T-helper 2 cell treated with Interferon-gamma antibody and Interleukin-4, amounts not matched to agents 5 μg/mL and 100 μg/mL, for 36 hours (primary cell): ENCODE measurements at regions not wholly inside any gene's neighbourhood (a gene's known extent, or its start where the extent isn't known, plus 50 kb on each side); places are given as distances from the start of the nearest gene placed in this dataset.

Experiments
- DNase-seq: peaks from one replicate; pipeline ENCODE4 v3.0.0; 2021; ENCODE audit warnings: low spot score
- H3K27ac Mint-ChIP-seq: one replicate; pipeline ENCODE4 v1.8.0; 2021; ENCODE audit warnings: mild to moderate bottlenecking, mixed read lengths
- H3K27me3 Mint-ChIP-seq: one replicate; pipeline ENCODE4 v1.8.0; 2021; ENCODE audit warnings: low read depth, mixed read lengths
- H3K36me3 Mint-ChIP-seq: one replicate; pipeline ENCODE4 v1.8.0; 2021; ENCODE audit warnings: low read depth, mixed read lengths
- H3K4me1 Mint-ChIP-seq: one replicate; pipeline ENCODE4 v1.8.0; 2021; ENCODE audit warnings: low read depth, mixed read lengths
- H3K4me3 Mint-ChIP-seq: one replicate; pipeline ENCODE4 v1.8.0; 2022; ENCODE audit warnings: mild to moderate bottlenecking, moderate library complexity, mixed read lengths
- H3K9me3 Mint-ChIP-seq: one replicate; pipeline ENCODE4 v1.8.0; 2021; ENCODE audit warnings: mixed read lengths

DNA sequence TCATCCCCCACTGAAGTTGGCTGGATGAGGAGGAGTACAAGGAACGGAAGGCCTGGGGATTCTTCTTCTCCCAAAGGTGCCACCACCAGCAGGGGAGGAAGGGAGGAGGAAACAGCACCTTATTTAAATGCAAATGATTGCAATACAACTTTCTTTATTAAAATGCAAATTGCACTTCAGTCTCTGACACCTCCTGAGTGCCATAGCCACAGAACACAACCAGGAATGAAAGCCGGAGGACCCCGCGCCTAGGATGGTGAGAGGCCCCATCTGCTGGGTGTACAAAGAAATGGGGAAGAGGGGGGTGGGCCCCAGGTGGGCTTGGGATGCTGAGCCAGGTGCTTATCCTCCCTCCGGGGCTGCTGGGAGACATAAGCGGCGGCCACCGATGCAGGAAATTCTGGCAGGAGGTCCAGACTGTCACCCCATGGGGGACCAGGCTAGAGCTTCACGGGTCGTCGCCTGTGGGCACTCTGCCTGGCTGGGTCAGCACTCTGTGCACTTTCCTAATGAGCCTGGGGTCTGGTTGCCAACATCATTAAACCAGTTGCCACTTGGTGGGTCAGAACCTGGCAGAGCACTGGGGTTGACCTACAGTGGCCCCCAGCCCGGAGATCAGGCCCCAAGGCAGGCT is 154.2 kb upstream of the MLN start:
- Mint-ChIP-seq H3K27ac (no peak overlapping the region), H3K27me3 (peaks cover 3% of the 10 kb centered on the region), H3K9me3 (no peaks in the 10 kb centered on the region), H3K4me3 (no peak overlapping the region), H3K4me1 (peaks cover 2% of the 10 kb centered on the region), H3K36me3 (no peaks in the 10 kb centered on the region)
- no peak for DNase-seq

DNA sequence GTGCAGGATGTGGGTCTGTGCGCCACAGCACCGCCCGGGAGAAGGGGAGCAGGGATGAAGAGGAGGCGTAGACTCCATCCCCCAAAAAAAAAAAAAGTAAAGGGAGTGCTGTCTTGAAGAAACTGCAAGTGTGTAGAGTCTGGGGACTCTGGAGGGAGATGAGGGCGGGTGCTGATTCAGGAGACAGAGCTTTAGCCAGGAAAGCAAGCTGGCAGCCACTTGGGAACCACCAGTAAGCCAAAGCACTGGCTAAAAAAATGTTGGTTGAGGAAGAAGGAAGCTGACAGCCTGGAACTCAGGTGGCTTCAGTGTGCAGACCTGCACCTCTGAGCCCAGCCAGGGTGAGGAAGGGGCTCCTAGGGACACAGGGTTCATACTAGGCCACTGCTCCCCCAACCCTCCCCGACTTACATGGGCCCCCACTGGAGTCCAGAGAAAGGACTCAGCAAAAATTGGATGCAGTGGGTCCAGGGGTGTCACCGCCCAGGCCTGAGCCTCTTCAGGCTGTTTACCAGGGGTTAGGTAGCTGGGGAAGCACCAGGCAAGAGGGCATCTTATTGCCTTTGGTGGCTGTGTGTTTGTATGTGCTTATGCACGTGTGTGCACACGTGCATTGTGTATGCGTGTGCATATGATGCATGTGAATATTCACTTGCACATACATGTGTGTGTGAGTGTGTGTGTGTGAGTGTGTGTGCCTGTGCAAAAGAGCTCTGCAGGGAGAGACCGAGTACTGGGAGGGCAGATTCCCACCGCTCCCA is 153.5 kb upstream of the MLN start:
- H3K36me3 Mint-ChIP-seq = no peaks in the 10 kb centered on the region
- H3K27ac Mint-ChIP-seq = no peak overlapping the region
- DNase-seq = no peak
- H3K9me3 Mint-ChIP-seq = no peaks in the 10 kb centered on the region
- H3K4me3 Mint-ChIP-seq = no peak overlapping the region
- H3K27me3 Mint-ChIP-seq = peaks cover 5% of the 10 kb centered on the region
- H3K4me1 Mint-ChIP-seq = peaks cover 2% of the 10 kb centered on the region

DNA sequence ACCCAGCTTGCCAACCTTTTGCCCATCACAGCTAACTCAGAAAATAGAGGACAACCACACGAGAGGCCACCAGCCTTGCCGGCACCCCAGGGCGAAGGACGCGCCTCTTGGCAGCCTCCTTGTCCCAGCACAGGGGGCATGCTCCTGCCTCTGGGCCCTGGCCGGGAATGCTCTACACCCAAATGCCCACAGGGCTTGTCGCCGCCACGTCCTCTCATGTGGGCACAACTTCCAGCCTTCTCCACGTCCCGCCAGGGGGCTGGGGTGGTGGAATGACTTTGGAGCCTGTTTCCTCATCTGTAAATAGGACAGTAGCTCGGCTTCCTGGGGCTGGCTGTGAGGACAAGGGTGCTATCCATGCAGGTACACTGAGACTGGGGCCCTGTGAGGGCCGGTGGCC is 152.4 kb upstream of the MLN start:
- Mint-ChIP-seq H3K4me3 (no peak overlapping the region), H3K27ac (no peak overlapping the region), H3K4me1 (peaks cover 2% of the 10 kb centered on the region), H3K9me3 (no peaks in the 10 kb centered on the region), H3K27me3 (peaks cover 5% of the 10 kb centered on the region), H3K36me3 (no peaks in the 10 kb centered on the region)
- DNase-seq = no peak

DNA sequence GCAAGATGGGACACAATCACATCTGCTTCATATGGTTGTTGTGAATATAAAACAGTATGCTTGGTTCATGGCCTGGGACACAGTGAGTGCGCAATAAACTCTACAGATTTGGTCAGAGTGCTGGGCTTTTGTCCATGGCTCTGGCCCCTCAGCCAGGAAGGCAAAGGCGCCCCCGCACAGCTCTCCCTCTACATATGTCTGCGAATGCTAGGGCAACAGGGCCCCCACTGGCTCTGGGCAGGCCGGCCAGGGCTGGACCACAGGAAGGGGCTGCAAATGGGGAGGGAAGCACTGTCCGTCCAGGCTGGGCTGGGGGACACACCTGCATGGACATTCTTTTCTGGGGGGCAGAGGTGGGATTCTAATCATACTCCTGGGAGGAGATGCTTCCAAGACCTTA is 151.8 kb upstream of the MLN start:
- Mint-ChIP-seq H3K27me3 (peaks cover 5% of the 10 kb centered on the region), H3K4me1 (peaks cover 2% of the 10 kb centered on the region), H3K4me3 (no peak overlapping the region), H3K9me3 (no peaks in the 10 kb centered on the region), H3K36me3 (no peaks in the 10 kb centered on the region), H3K27ac (no peak overlapping the region)
- DNase-seq = no peak

DNA sequence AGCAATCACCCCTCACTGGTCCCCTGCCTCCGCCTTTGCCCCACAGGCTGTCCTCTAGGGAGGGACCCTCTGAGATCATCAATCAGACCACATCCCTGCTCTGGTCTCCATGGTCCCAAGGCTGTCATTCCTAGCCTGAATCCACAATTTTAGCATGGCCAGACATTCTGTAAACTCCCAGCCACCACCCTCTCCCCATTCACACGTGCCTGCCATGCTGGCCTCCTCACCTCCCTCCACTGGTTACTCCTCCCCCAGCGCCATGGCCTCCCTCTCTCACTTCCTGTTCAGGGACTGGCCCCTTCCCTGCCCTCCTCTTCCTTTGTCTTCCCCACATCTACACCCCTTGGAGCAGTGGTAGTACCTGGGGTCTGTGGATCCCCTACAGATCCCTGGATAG is 150.7 kb upstream of the MLN start:
- Mint-ChIP-seq H3K4me3 (no peak overlapping the region), H3K4me1 (peaks cover 2% of the 10 kb centered on the region), H3K36me3 (no peaks in the 10 kb centered on the region), H3K9me3 (no peaks in the 10 kb centered on the region), H3K27ac (no peak overlapping the region), H3K27me3 (peaks cover 5% of the 10 kb centered on the region)
- DNase-seq = no peak

DNA sequence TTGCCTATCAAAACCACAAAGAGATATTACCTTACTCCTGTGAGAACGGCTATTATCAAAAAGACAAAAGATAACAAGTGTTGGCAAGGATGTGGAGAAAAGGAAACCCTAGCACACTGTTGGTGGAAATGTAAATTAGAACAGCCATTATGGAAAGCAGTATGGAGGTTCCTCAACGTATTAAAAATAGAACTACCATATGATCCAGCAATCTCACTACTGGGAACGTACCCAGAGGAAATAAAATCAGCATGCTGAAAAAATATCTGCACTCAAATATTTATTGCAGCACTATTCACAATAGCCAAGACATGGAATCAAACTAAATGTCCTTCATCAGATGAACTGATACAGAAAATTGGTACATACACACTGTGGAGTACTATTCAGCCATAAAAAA is 149.4 kb upstream of the MLN start:
- peaks cover 2% of the 10 kb centered on the region for H3K4me1 Mint-ChIP-seq
- H3K36me3 Mint-ChIP-seq = no peaks in the 10 kb centered on the region
- H3K27ac Mint-ChIP-seq = no peak overlapping the region
- no peak for DNase-seq
- H3K4me3 Mint-ChIP-seq = no peak overlapping the region
- H3K9me3 Mint-ChIP-seq = no peaks in the 10 kb centered on the region
- peaks cover 5% of the 10 kb centered on the region for H3K27me3 Mint-ChIP-seq

DNA sequence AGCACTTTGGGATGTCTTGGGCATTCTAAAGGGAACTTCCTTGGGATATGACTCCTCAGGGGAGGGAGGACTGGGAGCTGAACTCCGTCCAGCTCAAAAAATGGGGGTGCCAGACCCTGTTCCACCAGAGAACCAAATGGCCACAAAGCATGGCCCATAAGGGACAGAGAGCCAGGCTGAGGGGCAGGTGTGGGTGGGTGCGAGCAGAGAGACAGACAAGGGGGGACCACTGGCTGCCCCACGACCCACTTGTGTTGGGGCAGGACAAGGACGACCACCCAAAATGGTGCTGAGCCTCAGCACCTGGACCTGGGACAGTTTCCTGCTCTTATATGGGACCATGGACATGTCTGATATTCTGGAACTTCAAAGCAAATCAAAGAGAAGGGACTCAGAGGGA is 148.2 kb upstream of the MLN start:
- Mint-ChIP-seq H3K4me3 (no peak overlapping the region), H3K9me3 (no peaks in the 10 kb centered on the region), H3K27ac (no peak overlapping the region), H3K36me3 (no peaks in the 10 kb centered on the region), H3K4me1 (peaks cover 2% of the 10 kb centered on the region), H3K27me3 (peaks cover 5% of the 10 kb centered on the region)
- no peak for DNase-seq

DNA sequence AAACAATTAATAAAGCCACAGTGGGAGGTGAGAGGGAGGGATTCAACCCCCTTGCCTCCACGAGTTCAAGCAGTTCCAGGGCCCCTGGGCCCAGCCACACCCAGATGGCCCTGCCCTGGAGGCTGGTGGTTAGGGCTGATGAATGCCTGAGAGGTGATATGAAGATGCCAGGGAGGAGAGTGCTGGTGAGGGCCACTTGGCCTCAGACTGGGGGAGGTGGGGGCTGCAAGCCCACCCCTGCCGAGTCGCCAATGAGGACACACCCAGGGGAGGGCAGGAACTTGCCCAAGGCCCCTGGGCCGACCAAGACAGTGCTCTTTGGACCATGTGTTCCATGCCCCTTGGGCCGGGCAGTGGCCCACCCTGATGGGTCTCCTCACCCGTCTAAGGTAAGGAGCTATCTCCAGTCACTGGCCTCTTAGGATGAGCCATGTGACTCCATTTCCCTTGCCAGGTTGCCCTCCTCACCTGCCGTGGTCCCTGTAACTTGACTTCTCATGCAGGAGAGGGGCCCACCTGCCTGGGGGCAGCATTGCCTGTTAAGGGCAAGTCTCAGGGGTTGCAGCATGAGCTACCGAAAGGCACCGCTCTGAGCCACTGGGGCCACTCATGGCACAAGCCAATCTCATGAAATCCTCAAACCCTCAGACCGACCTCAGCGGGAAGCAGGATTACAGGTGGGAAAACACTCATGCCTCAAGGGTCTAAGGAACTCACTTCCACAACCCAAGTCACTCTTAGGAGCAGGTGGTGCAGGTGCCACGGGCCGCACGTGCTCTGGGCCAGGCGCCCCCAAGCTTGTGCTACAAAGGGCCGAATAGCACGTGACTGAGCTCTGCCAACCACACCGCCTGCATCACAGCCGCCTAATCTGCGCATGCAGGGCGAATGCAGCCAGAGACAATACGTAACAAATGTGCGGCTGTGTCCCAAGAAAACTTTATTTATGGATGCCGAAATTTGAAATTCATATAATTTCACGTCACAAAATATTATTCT is 147.4 kb upstream of the MLN start:
- H3K9me3 Mint-ChIP-seq = no peaks in the 10 kb centered on the region
- no peak overlapping the region for H3K27ac Mint-ChIP-seq
- H3K4me3 Mint-ChIP-seq = no peak overlapping the region
- H3K36me3 Mint-ChIP-seq = no peaks in the 10 kb centered on the region
- no peak for DNase-seq
- H3K27me3 Mint-ChIP-seq = peaks cover 5% of the 10 kb centered on the region
- H3K4me1 Mint-ChIP-seq = peaks cover 2% of the 10 kb centered on the region

DNA sequence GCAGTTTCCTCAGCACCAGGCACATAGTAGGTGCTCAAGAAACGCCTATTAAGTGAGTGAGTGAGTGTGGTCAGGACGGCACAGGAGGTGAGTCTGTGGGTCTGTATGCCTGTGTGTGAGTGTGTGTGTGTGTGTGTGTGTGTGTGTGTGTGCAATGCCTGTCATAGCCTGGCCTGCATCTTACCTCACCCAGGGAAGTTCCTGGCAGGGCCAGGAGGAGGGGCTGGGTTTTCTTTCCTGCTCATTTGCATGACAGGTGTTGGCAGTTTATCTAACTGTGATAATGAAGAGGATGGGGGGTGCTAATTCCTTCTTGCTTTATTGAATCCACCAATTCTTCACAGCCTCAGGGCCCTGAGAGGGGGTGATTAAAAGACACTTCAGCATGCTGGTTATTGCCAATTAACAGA is 146.7 kb upstream of the MLN start:
- no peaks in the 10 kb centered on the region for H3K9me3 Mint-ChIP-seq
- no peak overlapping the region for H3K27ac Mint-ChIP-seq
- H3K27me3 Mint-ChIP-seq = peaks cover 5% of the 10 kb centered on the region
- no peaks in the 10 kb centered on the region for H3K36me3 Mint-ChIP-seq
- DNase-seq = no peak
- H3K4me1 Mint-ChIP-seq = peaks cover 2% of the 10 kb centered on the region
- H3K4me3 Mint-ChIP-seq = no peak overlapping the region

DNA sequence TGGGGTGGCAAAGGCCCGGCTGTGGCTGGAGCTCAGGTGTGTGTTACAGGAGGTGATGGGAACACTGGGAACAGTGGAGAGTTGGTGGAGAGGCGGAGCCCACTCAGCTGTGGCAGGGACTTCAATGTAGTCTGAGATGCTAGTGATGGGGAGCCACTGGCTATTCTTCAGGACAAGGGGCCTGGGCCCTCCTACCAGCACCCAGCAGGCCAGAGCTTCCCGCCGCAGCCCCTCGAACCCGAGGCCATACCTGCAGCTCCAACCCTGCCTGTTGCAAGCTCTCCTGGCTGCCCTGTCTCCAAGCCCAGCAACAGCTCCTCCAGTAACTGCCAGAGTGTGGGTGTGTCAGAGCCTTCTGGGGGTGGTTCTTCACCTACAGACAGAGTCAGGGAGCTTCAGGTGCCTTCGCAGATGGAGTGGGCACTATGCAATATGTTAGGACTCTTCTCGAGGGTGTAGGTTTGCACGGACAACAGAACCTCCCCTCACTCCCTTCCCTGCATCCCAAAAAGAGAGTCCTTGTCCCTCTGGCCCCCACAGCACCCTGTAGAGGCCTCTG is 146.2 kb upstream of the MLN start:
- H3K4me1 Mint-ChIP-seq = peaks cover 2% of the 10 kb centered on the region
- peaks cover 5% of the 10 kb centered on the region for H3K27me3 Mint-ChIP-seq
- no peaks in the 10 kb centered on the region for H3K36me3 Mint-ChIP-seq

DNA sequence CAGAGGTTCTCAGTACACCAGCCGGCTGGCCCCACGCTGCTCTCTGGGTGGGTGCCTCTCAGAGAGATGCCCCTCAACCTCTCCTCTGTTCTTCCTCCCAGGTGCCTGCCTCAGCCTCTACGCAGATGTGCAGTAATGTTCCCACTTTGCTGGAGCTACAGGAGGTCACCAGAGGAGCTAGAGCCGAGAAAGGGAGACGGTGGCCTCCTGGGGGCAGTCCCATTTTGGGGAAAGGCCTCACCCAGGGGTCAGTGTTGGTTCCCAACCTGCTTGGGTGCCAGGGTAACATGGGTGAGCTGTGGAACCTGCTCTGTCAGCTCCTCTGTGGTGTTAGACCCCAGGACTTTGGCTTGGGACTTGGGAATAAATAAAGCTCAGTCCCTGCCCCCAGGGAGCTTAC is 145.3 kb upstream of the MLN start:
- H3K4me1 Mint-ChIP-seq = no peaks in the 10 kb centered on the region
- H3K4me3 Mint-ChIP-seq = no peak overlapping the region
- DNase-seq = no peak
- H3K27me3 Mint-ChIP-seq = peaks cover 2% of the 10 kb centered on the region
- no peak overlapping the region for H3K27ac Mint-ChIP-seq
- H3K9me3 Mint-ChIP-seq = no peaks in the 10 kb centered on the region
- H3K36me3 Mint-ChIP-seq = no peaks in the 10 kb centered on the region

More for the DNA sequence above, 146.2 kb upstream of the MLN start:
- no peak overlapping the region for H3K4me3 Mint-ChIP-seq
- H3K9me3 Mint-ChIP-seq = no peaks in the 10 kb centered on the region
- no peak for DNase-seq
- no peak overlapping the region for H3K27ac Mint-ChIP-seq

DNA sequence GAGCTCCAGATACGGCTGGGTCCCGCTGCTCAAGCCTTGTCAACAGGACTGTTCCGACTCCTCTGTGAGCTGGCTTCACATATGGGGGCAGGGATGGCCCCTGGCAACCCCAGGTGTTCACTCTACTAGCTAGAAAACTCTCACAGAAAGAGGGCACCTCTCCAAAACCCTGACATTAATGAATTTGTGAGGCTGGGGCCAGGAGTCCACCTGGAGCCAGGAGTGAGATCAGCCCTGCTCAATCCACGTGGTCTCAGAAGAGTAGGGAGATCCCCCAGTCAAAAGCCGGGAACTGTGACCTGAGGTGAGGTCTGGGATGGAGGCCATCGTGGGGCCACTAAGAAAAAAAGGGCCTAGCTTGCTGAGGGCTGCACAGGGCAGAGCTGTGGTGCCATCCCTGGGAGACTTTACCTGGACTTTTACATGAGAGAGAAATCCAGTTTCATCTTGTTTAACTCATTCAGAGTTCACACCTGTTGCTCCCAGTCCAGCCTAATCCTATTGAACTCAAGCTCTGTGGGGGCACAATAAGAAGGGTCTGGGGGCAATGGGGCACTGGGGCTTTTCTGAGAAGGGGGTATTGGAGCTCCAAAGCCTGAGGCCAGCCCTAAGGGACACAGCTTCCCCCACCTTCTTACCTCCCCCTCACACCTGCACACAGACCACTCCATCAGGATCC is 144.3 kb upstream of the MLN start:
- H3K4me3 Mint-ChIP-seq = no peak overlapping the region
- no peak overlapping the region for H3K27ac Mint-ChIP-seq
- H3K27me3 Mint-ChIP-seq = peaks cover 6% of the 10 kb centered on the region
- no peaks in the 10 kb centered on the region for H3K36me3 Mint-ChIP-seq
- no peaks in the 10 kb centered on the region for H3K4me1 Mint-ChIP-seq
- no peaks in the 10 kb centered on the region for H3K9me3 Mint-ChIP-seq
- no peak for DNase-seq

DNA sequence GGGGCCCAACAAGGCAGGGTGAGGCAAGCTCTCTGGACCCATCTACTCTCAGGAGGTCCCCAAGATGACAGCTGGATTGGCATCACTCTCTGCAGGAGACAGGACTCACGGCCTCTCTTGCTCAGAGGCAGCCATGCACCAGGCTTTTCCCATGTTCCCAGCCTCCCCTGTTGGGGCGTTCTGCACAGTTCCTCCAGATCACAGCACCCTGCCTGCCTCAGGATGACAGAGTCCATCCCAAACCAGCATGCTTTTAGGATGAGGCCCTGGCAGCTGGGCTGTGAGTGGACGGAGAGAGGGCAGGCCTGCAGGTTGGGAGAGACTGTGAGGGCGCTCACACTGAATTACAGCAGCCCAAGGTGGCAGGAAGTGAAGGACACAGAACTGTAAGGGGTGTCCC is 143.2 kb upstream of the MLN start:
- Mint-ChIP-seq H3K4me1 (no peaks in the 10 kb centered on the region), H3K9me3 (no peaks in the 10 kb centered on the region), H3K27ac (no peak overlapping the region), H3K4me3 (no peak overlapping the region), H3K27me3 (peaks cover 7% of the 10 kb centered on the region), H3K36me3 (no peaks in the 10 kb centered on the region)
- DNase-seq = no peak
